ENCODE measurements at regions not wholly inside any gene's neighbourhood (a gene's known extent, or its start where the extent isn't known, plus 50 kb on each side); places are given as distances from the start of the nearest gene placed in this dataset.

DNA sequence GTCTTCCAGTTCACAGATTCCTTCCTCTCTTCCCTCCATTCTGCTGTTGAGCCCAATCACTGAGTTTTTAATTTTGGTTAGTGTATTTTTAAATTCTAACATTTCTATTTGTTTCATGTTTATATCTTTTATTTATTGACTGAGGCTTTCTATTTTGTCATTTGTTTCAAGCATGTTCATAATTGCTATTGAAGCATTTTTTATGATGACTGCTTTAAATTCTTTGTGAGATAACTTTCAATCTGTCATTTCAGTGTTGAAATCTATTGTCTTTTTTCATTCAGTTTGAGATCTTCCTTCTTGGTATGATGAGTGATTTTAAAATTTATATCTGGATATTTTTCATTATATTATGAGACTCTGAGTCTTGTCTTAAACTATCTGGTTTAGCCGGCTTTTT, 192.3 kb downstream of the RPLP1 start:
- Histone ChIP-seq H3K4me3 (ENCODE audit: low read length) (no peak overlapping the region), H3K36me3 (ENCODE audit: insufficient read depth, low read length) (no peaks in the 10 kb centered on the region), H3K9me3 (ENCODE audit: low read length) (no peaks in the 10 kb centered on the region), H2AFZ (ENCODE audit: low read depth, low read length) (no peak overlapping the region), H3K27me3 (ENCODE audit: insufficient read depth, low read length) (no peaks in the 10 kb centered on the region), H3K4me1 (ENCODE audit: insufficient read depth, low read length) (no peaks in the 10 kb centered on the region)

DNA sequence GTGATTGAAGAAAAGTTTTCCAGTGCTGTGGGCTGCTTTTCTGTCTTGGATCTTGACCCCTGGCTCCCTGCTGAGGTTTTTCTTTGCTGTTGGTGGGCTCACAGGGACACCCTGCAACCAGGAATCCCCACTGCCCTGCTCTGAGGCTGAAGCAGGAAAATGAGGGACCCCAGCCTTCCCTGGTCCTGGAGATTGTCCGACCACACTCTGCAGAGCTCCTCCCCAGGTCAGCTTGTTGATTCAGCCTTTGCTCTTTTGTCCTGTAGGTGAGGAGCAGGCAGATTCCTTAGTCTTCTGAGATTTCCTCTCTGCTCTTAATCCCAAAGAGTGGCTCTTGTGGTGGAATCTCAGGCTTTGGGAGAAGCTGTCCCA, 194.5 kb downstream of the RPLP1 start:
- no peaks in the 10 kb centered on the region for H3K9me3 ChIP-seq (ENCODE audit: low read length)
- no peaks in the 10 kb centered on the region for H3K4me1 ChIP-seq (ENCODE audit: insufficient read depth, low read length)
- H3K4me3 ChIP-seq (ENCODE audit: low read length): no peak overlapping the region
- H3K36me3 ChIP-seq (ENCODE audit: insufficient read depth, low read length): no peaks in the 10 kb centered on the region
- no peaks in the 10 kb centered on the region for H3K27me3 ChIP-seq (ENCODE audit: insufficient read depth, low read length)
- H2AFZ ChIP-seq (ENCODE audit: low read depth, low read length): no peak overlapping the region

DNA sequence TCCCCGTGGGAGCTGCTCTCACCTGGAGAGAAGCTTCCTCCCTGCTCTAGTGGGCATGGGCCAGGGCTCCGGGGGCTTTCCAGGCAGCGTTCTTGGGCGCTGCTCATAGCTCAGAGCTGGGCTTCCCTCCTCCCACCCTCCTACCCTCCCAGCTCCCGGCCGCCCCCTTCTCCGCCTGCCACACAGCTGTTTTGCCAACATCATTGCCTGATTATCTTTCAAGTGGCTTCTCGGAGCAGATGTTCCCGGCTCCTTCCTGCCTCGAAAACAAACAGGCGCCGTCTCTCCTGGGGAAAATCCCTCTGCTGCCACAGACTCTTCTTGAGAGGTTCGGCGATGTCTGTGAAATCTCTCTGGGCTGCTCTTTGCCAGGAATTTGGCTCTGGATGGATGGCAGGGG, 195.6 kb downstream of the RPLP1 start:
- Histone ChIP-seq H3K9me3 (ENCODE audit: low read length) (no peaks in the 10 kb centered on the region), H3K4me1 (ENCODE audit: insufficient read depth, low read length) (no peaks in the 10 kb centered on the region), H3K27me3 (ENCODE audit: insufficient read depth, low read length) (no peaks in the 10 kb centered on the region), H3K36me3 (ENCODE audit: insufficient read depth, low read length) (no peaks in the 10 kb centered on the region), H3K4me3 (ENCODE audit: low read length) (no peak overlapping the region), H2AFZ (ENCODE audit: low read depth, low read length) (no peak overlapping the region)

DNA sequence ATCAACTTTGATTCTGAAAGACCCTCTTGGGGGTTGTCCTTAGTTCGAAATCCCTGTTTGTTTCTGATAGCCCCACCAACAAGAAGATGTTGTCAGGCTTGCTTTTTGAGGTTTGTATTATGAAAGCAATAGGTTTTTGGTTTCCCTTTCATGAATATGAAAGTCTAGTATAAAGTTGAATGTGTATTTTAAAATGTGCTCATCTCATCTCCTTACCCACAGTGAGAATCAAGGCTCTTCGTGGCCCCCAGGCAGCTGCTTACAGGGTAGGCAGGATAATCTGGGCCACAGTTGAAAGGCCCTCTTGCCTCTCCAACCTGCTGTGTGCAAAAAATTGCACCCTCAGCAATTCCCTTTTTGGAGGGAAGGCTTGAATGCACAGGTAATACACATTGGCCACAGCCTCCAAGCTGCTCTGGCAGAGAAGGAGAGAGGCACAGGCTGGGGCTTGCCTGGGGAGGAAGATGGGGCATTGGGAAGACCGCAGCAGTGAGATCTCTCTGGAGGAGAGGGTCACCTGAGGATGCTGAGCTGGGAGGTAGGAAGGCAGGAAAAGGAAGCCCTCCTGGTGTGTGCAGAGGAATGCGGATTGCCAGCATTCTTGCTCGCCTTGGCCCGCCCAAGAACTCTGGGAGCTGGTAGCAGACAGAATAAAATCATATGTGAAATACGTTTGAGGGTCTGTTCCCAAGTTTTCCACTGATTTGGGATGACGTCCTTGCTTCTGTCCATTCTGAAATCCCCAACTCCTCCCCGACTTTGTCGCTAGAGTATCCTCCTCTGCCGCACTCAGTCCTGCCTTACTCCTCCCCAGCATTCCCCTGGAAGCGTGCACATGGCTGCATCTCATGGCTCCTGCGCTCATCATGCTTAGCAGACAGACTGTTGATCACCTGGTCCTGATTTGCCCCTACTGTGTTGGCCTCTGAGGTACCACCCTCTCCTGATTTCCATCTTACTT, 196.4 kb downstream of the RPLP1 start:
- H3K36me3 ChIP-seq (ENCODE audit: insufficient read depth, low read length): no peaks in the 10 kb centered on the region
- no peak overlapping the region for H2AFZ ChIP-seq (ENCODE audit: low read depth, low read length)
- no peak overlapping the region for H3K4me3 ChIP-seq (ENCODE audit: low read length)
- no peaks in the 10 kb centered on the region for H3K27me3 ChIP-seq (ENCODE audit: insufficient read depth, low read length)
- no peaks in the 10 kb centered on the region for H3K4me1 ChIP-seq (ENCODE audit: insufficient read depth, low read length)
- H3K9me3 ChIP-seq (ENCODE audit: low read length): no peaks in the 10 kb centered on the region

DNA sequence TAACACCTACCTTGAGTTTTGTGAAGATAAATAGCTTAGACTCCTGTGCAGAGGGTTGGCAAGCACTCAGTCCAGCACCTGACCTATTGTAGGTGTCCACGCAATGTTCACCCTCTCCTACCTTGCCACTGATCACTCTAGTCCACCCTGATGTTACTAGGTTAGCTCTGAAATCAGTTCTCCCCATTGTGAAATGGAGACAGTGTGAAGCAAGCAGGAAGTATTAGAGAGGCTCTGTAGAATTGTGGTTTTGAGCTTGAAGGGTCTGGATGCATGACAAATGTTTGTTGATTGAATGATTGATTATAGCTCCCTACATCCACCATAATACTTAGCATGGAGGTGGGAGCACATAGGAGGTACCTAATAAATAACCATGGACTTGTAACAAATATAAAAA, 199.7 kb downstream of the RPLP1 start:
- H3K27me3 ChIP-seq (ENCODE audit: insufficient read depth, low read length): no peaks in the 10 kb centered on the region
- H3K4me1 ChIP-seq (ENCODE audit: insufficient read depth, low read length): no peaks in the 10 kb centered on the region
- H3K36me3 ChIP-seq (ENCODE audit: insufficient read depth, low read length): no peaks in the 10 kb centered on the region
- no peak overlapping the region for H2AFZ ChIP-seq (ENCODE audit: low read depth, low read length)
- no peak overlapping the region for H3K4me3 ChIP-seq (ENCODE audit: low read length)
- H3K9me3 ChIP-seq (ENCODE audit: low read length): no peaks in the 10 kb centered on the region

DNA sequence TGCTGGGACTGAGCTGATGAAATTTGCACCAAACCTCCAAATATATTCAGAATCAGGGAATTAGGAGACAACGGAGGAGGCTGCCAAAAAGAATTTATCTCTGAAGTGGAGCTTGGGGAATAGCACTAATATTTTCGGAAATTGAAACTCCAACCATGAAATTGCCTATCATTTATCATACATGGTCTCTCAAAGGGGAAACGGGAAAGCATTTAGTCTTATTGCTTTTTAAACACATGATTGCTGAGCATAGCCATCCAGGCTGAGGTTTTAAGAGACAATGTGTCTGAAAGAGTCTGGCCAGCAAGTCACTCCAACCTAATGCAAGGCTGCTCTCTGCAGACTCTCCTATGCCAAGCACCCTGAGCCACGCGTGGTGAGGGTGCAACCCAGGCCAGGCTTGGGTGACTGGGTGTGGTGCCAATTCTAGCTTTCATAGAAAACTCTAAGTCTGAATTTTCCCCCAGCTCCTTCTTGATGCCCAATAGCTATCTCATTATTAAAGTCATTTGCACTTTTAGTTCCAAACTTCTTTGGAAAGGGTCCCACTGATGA, 200.2 kb downstream of the RPLP1 start:
- no peaks in the 10 kb centered on the region for H3K9me3 ChIP-seq (ENCODE audit: low read length)
- no peaks in the 10 kb centered on the region for H3K27me3 ChIP-seq (ENCODE audit: insufficient read depth, low read length)
- no peaks in the 10 kb centered on the region for H3K36me3 ChIP-seq (ENCODE audit: insufficient read depth, low read length)
- no peak overlapping the region for H3K4me3 ChIP-seq (ENCODE audit: low read length)
- no peak overlapping the region for H2AFZ ChIP-seq (ENCODE audit: low read depth, low read length)
- H3K4me1 ChIP-seq (ENCODE audit: insufficient read depth, low read length): no peaks in the 10 kb centered on the region

DNA sequence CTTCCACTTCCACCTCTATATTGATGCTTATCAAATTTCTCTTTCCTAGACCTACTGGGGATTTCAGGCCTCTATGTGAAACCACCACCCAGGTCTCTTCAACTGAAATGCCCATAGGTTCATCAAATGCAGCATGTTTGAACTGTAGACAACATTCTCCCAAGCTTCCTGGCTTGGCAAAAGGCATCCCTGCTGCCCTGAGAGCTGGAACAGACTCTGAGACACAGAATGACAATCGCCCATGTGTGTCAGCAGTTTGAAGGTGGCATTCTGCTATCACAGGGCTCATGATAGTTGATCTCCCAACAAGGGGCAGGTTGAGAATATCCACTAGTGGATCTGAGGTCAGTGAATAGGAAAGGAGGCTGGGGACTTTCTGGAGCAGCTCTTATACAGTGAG, 200.7 kb downstream of the RPLP1 start:
- Histone ChIP-seq H2AFZ (ENCODE audit: low read depth, low read length) (no peak overlapping the region), H3K4me1 (ENCODE audit: insufficient read depth, low read length) (no peaks in the 10 kb centered on the region), H3K27me3 (ENCODE audit: insufficient read depth, low read length) (no peaks in the 10 kb centered on the region), H3K36me3 (ENCODE audit: insufficient read depth, low read length) (no peaks in the 10 kb centered on the region), H3K9me3 (ENCODE audit: low read length) (no peaks in the 10 kb centered on the region), H3K4me3 (ENCODE audit: low read length) (no peak overlapping the region)

DNA sequence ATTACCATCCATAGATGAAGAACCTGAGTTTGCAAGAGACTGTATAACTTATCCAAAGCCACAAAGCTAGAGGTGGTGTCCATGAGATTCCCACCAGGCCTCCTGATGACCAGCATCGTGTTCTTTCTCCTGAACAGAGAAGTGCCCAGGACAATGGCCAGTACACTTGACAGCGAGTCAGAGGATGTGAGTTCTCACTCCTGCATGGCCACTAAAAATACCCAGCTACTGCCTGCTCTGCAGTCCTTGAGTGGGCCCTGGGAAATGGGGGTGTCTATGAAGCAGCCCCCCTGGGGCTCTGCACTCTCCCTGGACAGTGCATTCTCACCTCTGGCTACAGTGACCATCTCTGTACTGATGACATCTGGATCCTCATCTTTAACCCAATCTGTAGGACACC, 201.2 kb downstream of the RPLP1 start:
- Histone ChIP-seq H3K9me3 (ENCODE audit: low read length) (no peaks in the 10 kb centered on the region), H3K36me3 (ENCODE audit: insufficient read depth, low read length) (no peaks in the 10 kb centered on the region), H3K4me1 (ENCODE audit: insufficient read depth, low read length) (no peaks in the 10 kb centered on the region), H2AFZ (ENCODE audit: low read depth, low read length) (no peak overlapping the region), H3K4me3 (ENCODE audit: low read length) (no peak overlapping the region), H3K27me3 (ENCODE audit: insufficient read depth, low read length) (no peaks in the 10 kb centered on the region)

DNA sequence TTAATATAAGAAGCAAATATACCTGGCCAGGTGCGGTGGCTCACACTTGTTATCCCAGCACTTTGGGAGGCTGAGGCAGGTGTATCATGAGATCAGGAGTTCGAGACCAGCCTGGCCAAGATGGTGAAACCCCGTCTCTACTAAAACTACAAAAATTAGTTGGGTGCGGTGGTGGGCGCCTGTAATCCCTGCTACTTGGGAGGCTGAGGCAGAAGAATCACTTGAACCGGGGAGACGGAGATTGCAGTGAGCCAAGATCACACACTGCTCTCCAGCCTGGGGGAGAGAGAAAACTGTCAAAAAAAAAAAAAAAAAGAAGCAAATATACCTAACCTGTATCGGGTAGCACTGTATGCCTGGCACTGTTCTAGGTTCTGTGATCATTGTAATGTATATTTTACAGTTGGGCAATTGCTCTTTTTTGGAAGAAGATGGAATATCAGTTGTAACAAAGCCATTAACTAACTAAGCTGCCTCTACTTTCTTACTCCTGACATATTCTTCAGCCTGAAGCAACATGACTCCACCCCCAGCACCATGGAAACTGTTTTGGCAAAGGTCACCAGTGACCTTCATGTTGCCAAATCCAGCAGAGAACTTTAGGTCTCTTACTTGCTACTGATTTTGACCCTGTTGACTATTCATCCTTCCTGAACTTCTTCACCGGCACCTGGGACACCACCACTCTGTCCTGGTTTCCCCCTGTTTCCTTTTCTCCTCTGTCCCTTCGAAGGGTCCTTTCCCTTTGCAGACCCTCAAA, 203.8 kb downstream of the RPLP1 start:
- no peaks in the 10 kb centered on the region for H3K9me3 ChIP-seq (ENCODE audit: low read length)
- no peaks in the 10 kb centered on the region for H3K27me3 ChIP-seq (ENCODE audit: insufficient read depth, low read length)
- H3K4me1 ChIP-seq (ENCODE audit: insufficient read depth, low read length): no peaks in the 10 kb centered on the region
- H3K4me3 ChIP-seq (ENCODE audit: low read length): no peak overlapping the region
- H2AFZ ChIP-seq (ENCODE audit: low read depth, low read length): no peak overlapping the region
- no peaks in the 10 kb centered on the region for H3K36me3 ChIP-seq (ENCODE audit: insufficient read depth, low read length)

DNA sequence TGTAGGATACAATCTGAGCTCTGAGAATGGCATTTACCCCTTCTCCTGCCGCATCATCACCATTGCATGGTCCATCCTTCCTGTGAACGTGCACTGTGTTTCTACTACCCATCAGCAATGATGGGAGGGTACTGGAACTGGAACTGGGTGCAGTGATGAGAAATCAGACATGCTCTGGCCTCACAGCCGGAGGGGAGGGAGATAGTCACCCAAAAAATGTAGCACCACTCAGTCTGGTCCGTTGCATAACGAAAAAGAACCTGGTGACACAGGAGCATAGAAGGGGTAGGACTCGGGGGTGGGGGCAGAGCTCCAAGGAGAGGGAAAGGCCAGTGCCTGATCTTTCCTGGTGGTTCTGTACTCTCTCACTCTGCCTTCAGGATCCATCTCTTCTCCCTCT, 205.0 kb downstream of the RPLP1 start:
- Histone ChIP-seq H3K9me3 (ENCODE audit: low read length) (no peaks in the 10 kb centered on the region), H2AFZ (ENCODE audit: low read depth, low read length) (no peak overlapping the region), H3K4me1 (ENCODE audit: insufficient read depth, low read length) (no peaks in the 10 kb centered on the region), H3K36me3 (ENCODE audit: insufficient read depth, low read length) (no peaks in the 10 kb centered on the region), H3K4me3 (ENCODE audit: low read length) (no peak overlapping the region), H3K27me3 (ENCODE audit: insufficient read depth, low read length) (no peaks in the 10 kb centered on the region)

DNA sequence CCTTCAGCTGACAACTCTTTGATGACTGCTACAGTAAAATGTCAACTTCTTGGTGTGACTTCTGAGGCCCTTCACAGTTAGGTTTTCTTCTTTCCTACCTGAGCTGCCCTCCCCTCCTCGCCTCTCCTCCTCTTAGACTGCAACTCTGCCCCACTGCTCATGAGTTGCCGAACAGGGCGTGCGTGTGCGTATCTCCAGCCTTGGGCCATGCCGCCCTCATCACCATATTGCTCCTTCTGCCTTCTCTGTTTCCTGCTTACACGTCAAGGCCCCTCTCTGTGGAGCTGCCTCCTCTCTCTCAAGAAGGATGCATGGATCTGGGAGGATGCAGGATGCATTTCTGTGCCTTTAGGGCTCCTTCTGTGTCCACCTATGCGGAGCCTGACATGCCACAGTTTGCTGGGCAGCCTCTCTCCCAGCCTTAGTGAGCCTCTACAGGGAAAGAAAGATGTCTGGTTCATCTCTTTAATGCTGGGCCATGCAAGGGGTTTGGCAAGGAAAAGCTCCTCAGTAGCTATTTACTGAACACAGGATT, 205.9 kb downstream of the RPLP1 start:
- Histone ChIP-seq H3K27me3 (ENCODE audit: insufficient read depth, low read length) (no peaks in the 10 kb centered on the region), H3K36me3 (ENCODE audit: insufficient read depth, low read length) (no peaks in the 10 kb centered on the region), H3K4me3 (ENCODE audit: low read length) (no peak overlapping the region), H3K9me3 (ENCODE audit: low read length) (no peaks in the 10 kb centered on the region), H2AFZ (ENCODE audit: low read depth, low read length) (no peak overlapping the region), H3K4me1 (ENCODE audit: insufficient read depth, low read length) (no peaks in the 10 kb centered on the region)

DNA sequence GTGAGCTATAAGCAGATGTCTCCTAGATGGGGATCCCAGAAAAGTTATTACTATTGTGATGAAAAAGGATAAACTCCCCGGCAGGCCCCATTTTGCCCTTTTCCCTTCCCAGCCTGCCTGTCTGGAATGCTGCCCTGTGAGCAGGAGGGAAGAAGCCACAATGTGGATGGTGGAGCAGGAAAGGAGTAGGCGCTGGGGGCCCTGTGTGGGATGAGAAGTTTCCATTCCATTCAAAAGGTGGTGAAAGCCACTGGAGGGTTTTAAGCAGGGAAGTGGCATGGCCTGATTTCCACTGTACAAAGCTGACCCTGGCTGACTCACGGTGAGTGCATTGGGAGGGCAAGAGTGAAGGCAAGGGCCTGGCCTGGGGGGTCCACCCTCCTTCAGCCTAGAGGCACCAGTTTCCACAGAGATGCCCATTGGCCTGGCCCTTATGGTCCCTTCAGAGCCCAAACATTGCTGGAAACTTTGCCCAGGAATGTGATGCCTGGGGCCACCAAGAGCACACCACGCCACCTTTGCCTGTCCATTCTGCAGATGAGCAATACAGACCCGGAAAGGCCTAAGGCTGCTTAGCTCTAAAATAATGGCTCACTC, 206.9 kb downstream of the RPLP1 start:
- no peak overlapping the region for H2AFZ ChIP-seq (ENCODE audit: low read depth, low read length)

DNA sequence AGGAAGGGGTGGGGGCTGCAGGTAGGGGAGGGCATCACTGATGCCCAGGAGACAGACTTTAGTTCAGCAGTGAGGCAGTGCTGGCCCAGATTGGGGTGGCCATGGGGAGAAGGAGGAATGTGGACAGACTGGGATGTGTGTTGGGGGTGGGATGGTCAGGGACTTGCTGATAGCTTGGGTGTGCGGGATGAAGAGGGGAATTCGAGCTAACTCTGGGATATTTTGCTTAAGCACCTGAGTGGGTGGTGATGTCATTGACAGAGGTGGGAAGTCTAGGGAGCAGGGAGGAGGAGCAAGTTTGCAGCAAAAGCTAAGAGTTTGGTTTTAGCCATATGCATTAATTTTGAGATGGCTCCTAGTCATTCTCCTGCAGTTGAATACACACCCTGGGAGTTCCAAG, 207.5 kb downstream of the RPLP1 start:
- Histone ChIP-seq H3K27me3 (ENCODE audit: insufficient read depth, low read length) (peaks cover 13% of the 10 kb centered on the region), H3K4me3 (ENCODE audit: low read length) (no peak overlapping the region), H3K9me3 (ENCODE audit: low read length) (no peaks in the 10 kb centered on the region), H2AFZ (ENCODE audit: low read depth, low read length) (no peak overlapping the region), H3K4me1 (ENCODE audit: insufficient read depth, low read length) (no peaks in the 10 kb centered on the region), H3K36me3 (ENCODE audit: insufficient read depth, low read length) (no peaks in the 10 kb centered on the region)

More for the DNA sequence above, 206.9 kb downstream of the RPLP1 start:
- peaks cover 8% of the 10 kb centered on the region for H3K27me3 ChIP-seq (ENCODE audit: insufficient read depth, low read length)
- H3K4me3 ChIP-seq (ENCODE audit: low read length): no peak overlapping the region
- no peaks in the 10 kb centered on the region for H3K36me3 ChIP-seq (ENCODE audit: insufficient read depth, low read length)
- H3K9me3 ChIP-seq (ENCODE audit: low read length): no peaks in the 10 kb centered on the region
- H3K4me1 ChIP-seq (ENCODE audit: insufficient read depth, low read length): no peaks in the 10 kb centered on the region

Data from neuron (in vitro differentiated cells).